Peyer's patch (tissue), 4 donors: ENCODE measurements at regions not wholly inside any gene's neighbourhood (a gene's known extent, or its start where the extent isn't known, plus 50 kb on each side); places are given as distances from the start of the nearest gene placed in this dataset.

Experiments used
- DNase-seq, 3 donors: peaks; one replicate each; pipeline ENCODE4 v3.0.0-alpha.2; 2017 to 2019
- H3K27ac ChIP-seq, 4 donors: fragments of 200-600 bp; sonication (generic); one replicate each; pipeline ENCODE4 v1.5.1; 2016 to 2019
- H3K27me3 ChIP-seq, 2 donors: fragments of 200-600 bp; sonication (generic); one replicate each; pipeline ENCODE4 v1.5.1; 2019
- H3K36me3 ChIP-seq, 3 donors: fragments of 200-600 bp; sonication (generic); one replicate each; pipeline ENCODE4 v1.5.1; 2016 to 2019
- H3K4me1 ChIP-seq, 4 donors: fragments of 200-600 bp; sonication (generic); one replicate each; pipeline ENCODE4 v1.5.1; 2016 to 2019
- H3K4me3 ChIP-seq, 4 donors: fragments of 200-600 bp; sonication (generic); 1 replicate in 3 of 4; 2 replicates in 1 of 4; pipeline ENCODE4 v1.5.1; 2016 to 2019; ENCODE audit warnings: mild to moderate bottlenecking in 1 of 4
- H3K9me3 ChIP-seq, 4 donors: fragments of 200-600 bp; sonication (generic); one replicate each; pipeline ENCODE4 v1.5.1; 2016 to 2019; ENCODE audit warnings: mild to moderate bottlenecking in 1 of 4
- CTCF ChIP-seq, 6 experiments: fragments of 450-650 bp in 4 of 6; fragments of 200-600 bp in 2 of 6; sonication (generic) in 1 of 6; IDR thresholded peaks; one replicate each; pipeline ENCODE4 v1.5.1; 2017 to 2019; ENCODE audit warnings: antibody characterized with exemption in 6 of 6, mild to moderate bottlenecking in 3 of 6, moderate library complexity in 1 of 6
- POLR2A ChIP-seq, 2 donors: fragments of 450-650 bp; IDR thresholded peaks; one replicate each; pipeline ENCODE4 v1.5.1; 2017; ENCODE audit warnings: antibody characterized with exemption in 2 of 2, mild to moderate bottlenecking in 2 of 2, moderate library complexity in 2 of 2

GRCh38 chr22:47389201-47389600 is 626.8 kb downstream of the TBC1D22A start:
- Histone ChIP-seq H3K4me1 (no peaks in the 10 kb centered on the region), H3K4me3 (no peak overlapping the region), H3K27ac (no peak overlapping the region), H3K9me3 (no peaks in the 10 kb centered on the region), H3K36me3 (no peaks in the 10 kb centered on the region), H3K27me3 (no peaks in the 10 kb centered on the region)
- TF ChIP-seq POLR2A (IDR thresholded peaks at IDR 0.05) (no peak), CTCF (IDR thresholded peaks at IDR 0.05) (no peak)
- DNase-seq, result no peak

DNA sequence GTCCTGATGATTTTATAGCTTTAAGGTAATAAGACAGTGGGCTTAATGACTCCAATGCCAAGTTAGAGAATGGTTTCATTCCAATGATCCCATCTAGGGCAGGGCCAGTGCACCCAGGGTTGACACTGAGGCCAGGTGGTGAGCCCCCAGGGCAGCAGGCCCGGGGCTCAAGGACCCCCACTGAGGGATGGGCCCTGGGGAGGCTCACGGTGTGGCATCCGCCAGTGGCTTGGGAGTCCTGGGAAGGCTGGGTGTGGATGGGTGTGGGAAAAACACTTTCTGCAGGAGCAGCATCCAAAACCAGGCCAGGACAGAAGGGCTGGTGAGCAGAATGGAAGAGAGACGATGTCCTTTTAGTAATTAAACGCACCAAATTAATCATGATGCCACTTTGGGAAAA is 626.3 kb downstream of the TBC1D22A start:
- no peak for DNase-seq
- no peaks in the 10 kb centered on the region for H3K9me3 ChIP-seq
- no peak for TF ChIP-seq POLR2A (IDR thresholded peaks at IDR 0.05)
- TF ChIP-seq CTCF (IDR thresholded peaks at IDR 0.05), result no peak

DNA sequence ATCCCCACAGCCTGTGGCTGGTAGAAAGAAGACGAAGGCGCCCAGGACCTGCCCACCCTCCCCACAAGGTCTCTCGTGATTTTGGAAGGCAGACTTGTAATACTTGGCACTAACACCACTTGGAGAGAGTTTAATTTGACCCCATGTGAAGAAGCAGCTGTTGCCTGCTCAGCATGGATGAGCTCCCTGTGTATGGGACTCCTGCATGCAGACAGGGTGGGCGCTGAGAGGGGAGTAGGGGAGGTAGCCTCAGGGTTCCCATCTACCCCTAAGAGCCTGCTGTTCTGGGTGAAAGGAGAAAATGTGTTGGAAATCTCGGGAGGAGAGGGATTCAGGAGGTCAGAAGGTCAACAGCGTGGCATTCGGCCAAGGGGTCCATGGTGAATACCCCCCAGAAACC is 625.9 kb downstream of the TBC1D22A start:
- no peak overlapping the region for H3K4me3 ChIP-seq
- H3K4me1 ChIP-seq, result no peaks in the 10 kb centered on the region
- no peaks in the 10 kb centered on the region for H3K27me3 ChIP-seq
- TF ChIP-seq CTCF (IDR thresholded peaks at IDR 0.05), result no peak
- no peak for TF ChIP-seq POLR2A (IDR thresholded peaks at IDR 0.05)
- no peak overlapping the region for H3K27ac ChIP-seq
- H3K9me3 ChIP-seq, result no peaks in the 10 kb centered on the region
- DNase-seq, result no peak
- no peaks in the 10 kb centered on the region for H3K36me3 ChIP-seq

More for the DNA sequence above, 626.3 kb downstream of the TBC1D22A start:
- no peaks in the 10 kb centered on the region for H3K36me3 ChIP-seq
- no peaks in the 10 kb centered on the region for H3K4me1 ChIP-seq
- no peak overlapping the region for H3K4me3 ChIP-seq
- no peak overlapping the region for H3K27ac ChIP-seq
- no peaks in the 10 kb centered on the region for H3K27me3 ChIP-seq

GRCh38 chr22:47386812-47387510 is 624.5 kb downstream of the TBC1D22A start:
- H3K4me1 ChIP-seq, result no peaks in the 10 kb centered on the region
- no peaks in the 10 kb centered on the region for H3K36me3 ChIP-seq
- no peaks in the 10 kb centered on the region for H3K27me3 ChIP-seq
- no peak for TF ChIP-seq POLR2A (IDR thresholded peaks at IDR 0.05)
- no peak for TF ChIP-seq CTCF (IDR thresholded peaks at IDR 0.05)
- DNase-seq, result no peak
- H3K27ac ChIP-seq, result no peak overlapping the region
- no peak overlapping the region for H3K4me3 ChIP-seq
- no peaks in the 10 kb centered on the region for H3K9me3 ChIP-seq

- no peaks in the 10 kb centered on the region for H3K4me1 ChIP-seq
- DNase-seq, result peak in 2 of 3 donors; percentile 9 to 21
- no peak overlapping the region for H3K27ac ChIP-seq
- no peaks in the 10 kb centered on the region for H3K9me3 ChIP-seq
- H3K4me3 ChIP-seq, result no peak overlapping the region
- no peaks in the 10 kb centered on the region for H3K27me3 ChIP-seq
- TF ChIP-seq CTCF (IDR thresholded peaks at IDR 0.05) (no peak), POLR2A (IDR thresholded peaks at IDR 0.05) (no peak)
- H3K36me3 ChIP-seq, result no peaks in the 10 kb centered on the region
Measured at GRCh38 chr22:47384977-47385376, 622.5 kb downstream of the TBC1D22A start.
